HEK293 (cell line): ENCODE measurements at regions not wholly inside any gene's neighbourhood (a gene's known extent, or its start where the extent isn't known, plus 50 kb on each side); places are given as distances from the start of the nearest gene placed in this dataset.

Source experiments
- CTCF ChIA-PET: fragments of 350-600 bp; formaldehyde crosslinking; extraction: SDS; loops from one replicate; lab custom pipeline; 2021; ENCODE audit warnings: antibody characterized with exemption; lab: Yijun Ruan, JAX
- POLR2A ChIA-PET: fragments of 300-600 bp; formaldehyde crosslinking; extraction: SDS; loops from one replicate; lab custom pipeline; 2020; ENCODE audit warnings: antibody characterized with exemption, inconsistent platforms; lab: Yijun Ruan, JAX
- H3K27ac ChIP-seq: fragments of 200-500 bp; sonication (Bioruptor generic); 2 replicates; pipeline ENCODE4 v1.5.1; 2014; ENCODE audit warnings: low read depth, low read length, control low read depth, inconsistent platforms; ENCODE audit errors: extremely low read depth
- H3K36me3 ChIP-seq, 2 experiments: fragments of 200-500 bp in 1 of 2; sonication (Bioruptor generic) in 1 of 2; 1 replicate in 1 of 2; 2 replicates in 1 of 2; pipeline ENCODE4 v1.5.1; 2014 to 2017; ENCODE audit warnings: inconsistent platforms in 2 of 2, low read length in 2 of 2; ENCODE audit not compliant: control insufficient read depth in 2 of 2, insufficient read depth in 1 of 2
- H3K4me1 ChIP-seq: fragments of 200-500 bp; sonication (Bioruptor generic); 2 replicates; pipeline ENCODE4 v1.5.1; 2014; ENCODE audit warnings: mild to moderate bottlenecking, low read length, inconsistent platforms; ENCODE audit not compliant: control insufficient read depth, insufficient read depth
- H3K4me3 ChIP-seq: 2 replicates; pipeline ENCODE4 v1.5.1; 2011; ENCODE audit warnings: low read depth, mild to moderate bottlenecking, control low read depth, low read length, moderate library complexity
- H3K9me3 ChIP-seq: fragments of 200-500 bp; sonication (Bioruptor generic); 2 replicates; pipeline ENCODE4 v1.5.1; 2014; ENCODE audit warnings: low read depth, low read length, inconsistent platforms; ENCODE audit not compliant: control insufficient read depth, insufficient read depth
- AEBP2 ChIP-seq: fragments of 450-650 bp; formaldehyde crosslinking; IDR thresholded peaks from 2 replicates; pipeline ENCODE4 v1.5.1; 2016; ENCODE audit warnings: missing biosample characterization, missing genetic modification characterization, borderline replicate concordance
- GFI1B ChIP-seq: fragments of 450-650 bp; formaldehyde crosslinking; IDR thresholded peaks from 2 replicates; pipeline ENCODE4 v1.5.1; 2016; ENCODE audit warnings: missing biosample characterization, missing genetic modification characterization
- KLF7 ChIP-seq: fragments of 450-650 bp; formaldehyde crosslinking; IDR thresholded peaks from 2 replicates; pipeline ENCODE4 v1.5.1; 2016; ENCODE audit warnings: missing biosample characterization, missing genetic modification characterization, borderline replicate concordance
- SP2 ChIP-seq: fragments of 450-650 bp; formaldehyde crosslinking; IDR thresholded peaks from 2 replicates; pipeline ENCODE4 v1.5.1; 2016; ENCODE audit warnings: missing biosample characterization, missing genetic modification characterization
- ZBTB44 ChIP-seq: fragments of 450-650 bp; IDR thresholded peaks from 2 replicates; pipeline ENCODE4 v1.5.1; 2018; ENCODE audit warnings: missing biosample characterization, mild to moderate bottlenecking, missing genetic modification characterization
- ZNF148 ChIP-seq: fragments of 450-650 bp; formaldehyde crosslinking; IDR thresholded peaks from 2 replicates; pipeline ENCODE4 v1.5.0; 2017; ENCODE audit warnings: missing biosample characterization, missing genetic modification characterization, borderline replicate concordance
- ZNF280D ChIP-seq: fragments of 450-650 bp; formaldehyde crosslinking; IDR thresholded peaks from 2 replicates; pipeline ENCODE4 v1.5.1; 2016; ENCODE audit warnings: missing biosample characterization, missing genetic modification characterization
- ZNF404 ChIP-seq: fragments of 450-650 bp; formaldehyde crosslinking; IDR thresholded peaks from 2 replicates; pipeline ENCODE4 v1.5.1; 2017; ENCODE audit warnings: missing biosample characterization, missing genetic modification characterization
- ZNF548 ChIP-seq: fragments of 450-650 bp; formaldehyde crosslinking; IDR thresholded peaks from 2 replicates; pipeline ENCODE4 v1.5.1; 2016; ENCODE audit warnings: missing biosample characterization, missing genetic modification characterization
- ZNF585B ChIP-seq: fragments of 450-650 bp; formaldehyde crosslinking; IDR thresholded peaks from 2 replicates; pipeline ENCODE4 v1.5.1; 2016; ENCODE audit warnings: missing biosample characterization, missing genetic modification characterization
- ZNF670 ChIP-seq: fragments of 450-650 bp; formaldehyde crosslinking; IDR thresholded peaks from 2 replicates; pipeline ENCODE4 v1.5.1; 2016; ENCODE audit warnings: missing biosample characterization, missing genetic modification characterization, low read depth

GRCh38 chr12:107938446-107938845 lies 163.9 kb downstream of the ASCL4 start:
- CTCF ChIA-PET = interaction anchor here (0.6 kb wide), 1 partner anchor 20 kb away, joined by 3 read pairs; no protein-coding TSS in a partner anchor
- Histone ChIP-seq H3K27ac (no peak overlapping the region), H3K4me1 (no peaks in the 10 kb centered on the region), H3K4me3 (no peak overlapping the region), H3K36me3 (no peaks in the 10 kb centered on the region), H3K9me3 (no peaks in the 10 kb centered on the region)
- POLR2A ChIA-PET = no interaction called here
- no peak for TF ChIP-seq ZNF148 (tag by site-specific recombination)
- no peak for TF ChIP-seq ZNF585B (tag by site-specific recombination)
- no peak for TF ChIP-seq ZNF404
- no peak for TF ChIP-seq GFI1B (tag by site-specific recombination)
- TF ChIP-seq KLF7 = no peak

GRCh38 chr12:107948391-107948945 lies 174.0 kb downstream of the ASCL4 start:
- Histone ChIP-seq H3K4me1 (no peaks in the 10 kb centered on the region), H3K27ac (no peak overlapping the region), H3K4me3 (no peak overlapping the region), H3K36me3 (no peaks in the 10 kb centered on the region), H3K9me3 (no peaks in the 10 kb centered on the region)
- TF ChIP-seq AEBP2 = no peak
- TF ChIP-seq SP2 = no peak
- no peak for TF ChIP-seq ZNF670
- no peak for TF ChIP-seq ZNF548 (tag by site-specific recombination)
- CTCF ChIA-PET = no interaction called here
- POLR2A ChIA-PET = no interaction called here

- CTCF ChIA-PET = no interaction called here
- Histone ChIP-seq H3K9me3 (no peaks in the 10 kb centered on the region), H3K4me3 (no peak overlapping the region), H3K27ac (no peak overlapping the region), H3K4me1 (no peaks in the 10 kb centered on the region), H3K36me3 (no peaks in the 10 kb centered on the region)
- POLR2A ChIA-PET = no interaction called here
- TF ChIP-seq ZNF280D (no peak), ZBTB44 (tag by site-specific recombination) (no peak), KLF7 (no peak)
Measured at GRCh38 chr12:107951024-107951423, 176.5 kb downstream of the ASCL4 start.
